K562 (cell line): ENCODE measurements at regions not wholly inside any gene's neighbourhood (a gene's known extent, or its start where the extent isn't known, plus 50 kb on each side); places are given as distances from the start of the nearest gene placed in this dataset.

Source experiments
- ATAC-seq: fragments of 200-7000 bp; cut with Tn5 transposase; 3 replicates; pipeline ENCODE4 v1.9.1; 2020; ENCODE audit warnings: moderate library complexity
- BruUV-seq: library from RNA; stranded (reverse); fragments of 400-500 nt; replicated peaks from 2 replicates; lab custom pipeline; 2021; lab: Mats Ljungman, UMichigan
- CTCF ChIA-PET: fragments of 300-600 bp; formaldehyde crosslinking; extraction: SDS; loops from one replicate; lab custom pipeline; 2021; ENCODE audit warnings: low intra/inter-chr PET ratio; lab: Yijun Ruan, JAX
- POLR2A ChIA-PET: fragments of 300-600, 350-650 bp; sonication (Branson Sonifier 250); formaldehyde crosslinking; extraction: SDS; loops from one replicate; lab custom pipeline; 2021; ENCODE audit warnings: antibody characterized with exemption, inconsistent platforms; lab: Yijun Ruan, JAX
- DNase-seq, 4 experiments: peaks; one replicate each; pipeline versions ENCODE4 v3.0.0 to v3.0.0-alpha.2; 2011 to 2018; ENCODE audit warnings: low spot score in 3 of 4, mixed read lengths in 3 of 4; ENCODE audit errors: extremely low read depth in 1 of 4
- FAIRE-seq: peaks from 2 replicates; lab custom pipeline; 2011; peaks lifted over from hg19 to GRCh38; lab: Jason Lieb, UNC
- H2AFZ ChIP-seq: 2 replicates; pipeline ENCODE4 v1.6.0; 2011; ENCODE audit warnings: low read depth, low read length, control low read depth, inconsistent platforms
- H3K27ac ChIP-seq: fragments of 200-600 bp; 3 replicates; pipeline ENCODE4 v1.8.0; 2011; ENCODE audit warnings: low read depth, mild to moderate bottlenecking, control low read depth, inconsistent platforms, low read length, moderate library complexity, mixed read lengths; ENCODE audit errors: extremely low read depth
- H3K27me3 ChIP-seq, 2 experiments: fragments of 300-600 bp in 1 of 2; 2 replicates in 1 of 2; 3 replicates in 1 of 2; pipeline versions ENCODE4 v1.6.0 to v1.8.0; 2011; ENCODE audit warnings: inconsistent platforms in 2 of 2, low read length in 2 of 2, mild to moderate bottlenecking in 1 of 2, mixed read lengths in 1 of 2, moderate library complexity in 1 of 2; ENCODE audit not compliant: control insufficient read depth in 2 of 2, insufficient read depth in 2 of 2
- H3K36me3 ChIP-seq: fragments of 300-600 bp; 3 replicates; pipeline ENCODE4 v1.8.0; 2011; ENCODE audit warnings: mild to moderate bottlenecking, low read length, inconsistent platforms; ENCODE audit not compliant: control insufficient read depth, insufficient read depth
- H3K4me1 ChIP-seq, 2 experiments: fragments of 200-600 bp in 1 of 2; replicated peaks in 1 of 2; 2 replicates in 1 of 2; 3 replicates in 1 of 2; pipeline versions ENCODE4 v1.5.1 to v1.8.0; 2011; ENCODE audit warnings: inconsistent platforms in 2 of 2, low read length in 2 of 2, mild to moderate bottlenecking in 1 of 2, mixed read lengths in 1 of 2, moderate library complexity in 1 of 2; ENCODE audit not compliant: control insufficient read depth in 2 of 2, insufficient read depth in 2 of 2
- H3K4me2 ChIP-seq: 2 replicates; pipeline ENCODE4 v1.6.1; 2011; ENCODE audit warnings: low read length, control low read depth, inconsistent platforms, mixed read lengths; ENCODE audit not compliant: insufficient read depth
- H3K4me3 ChIP-seq: fragments of 200-600 bp; sonication (generic), shearing (Covaris generic); 2 replicates; pipeline ENCODE4 v1.5.1; 2016; ENCODE audit warnings: control low read depth, inconsistent platforms
- H3K79me2 ChIP-seq: fragments of 200-600 bp; 3 replicates; pipeline ENCODE4 v1.8.0; 2011; ENCODE audit warnings: low read length, inconsistent platforms; ENCODE audit not compliant: control insufficient read depth, insufficient read depth
- H3K9ac ChIP-seq, 2 experiments: 2 replicates each; pipeline versions ENCODE4 v1.6.0 to v1.6.1; 2011; ENCODE audit warnings: low read depth in 2 of 2, low read length in 2 of 2, control low read depth in 1 of 2, inconsistent platforms in 1 of 2, mild to moderate bottlenecking in 1 of 2, mixed read lengths in 1 of 2; ENCODE audit not compliant: insufficient read depth in 1 of 2
- H3K9me1 ChIP-seq: one replicate; pipeline ENCODE4 v1.6.0; 2011; ENCODE audit warnings: inconsistent platforms, mild to moderate bottlenecking, low read length, moderate library complexity; ENCODE audit not compliant: control insufficient read depth, insufficient read depth
- H3K9me3 ChIP-seq: replicated peaks from 2 replicates; pipeline ENCODE4 v1.5.1; 2011; ENCODE audit warnings: low read depth, low read length, inconsistent platforms; ENCODE audit not compliant: control insufficient read depth, insufficient read depth
- H4K20me1 ChIP-seq: replicated peaks from 2 replicates; pipeline ENCODE4 v1.6.1; 2011; ENCODE audit warnings: low read length, inconsistent platforms, mixed read lengths; ENCODE audit not compliant: control insufficient read depth, insufficient read depth
- ARID2 ChIP-seq: fragments of 450-650 bp; IDR thresholded peaks from 2 replicates; pipeline ENCODE4 v1.6.1; 2017; ENCODE audit warnings: antibody characterized with exemption, mild to moderate bottlenecking
- CTCF ChIP-seq, 3 experiments: IDR thresholded peaks in 2 of 3; conservative IDR thresholded peaks in 1 of 3; 2 replicates each; pipeline ENCODE4 v1.5.1; 2011 to 2012; ENCODE audit warnings: low read length in 3 of 3, mild to moderate bottlenecking in 3 of 3, control low read depth in 2 of 3, improper control_type of control experiment in 1 of 3, inconsistent platforms in 1 of 3, low read depth in 1 of 3, mixed read lengths in 1 of 3, moderate library complexity in 1 of 3; ENCODE audit not compliant: insufficient read depth in 2 of 3
- EGR1 ChIP-seq: fragments of 450-650 bp; conservative IDR thresholded peaks from 2 replicates; pipeline ENCODE4 v1.6.1; 2017; ENCODE audit warnings: mild to moderate bottlenecking
- MAFK ChIP-seq: IDR thresholded peaks from 2 replicates; pipeline ENCODE4 v1.6.1; 2011; ENCODE audit warnings: low read length, improper control_type of control experiment
- NR2F6 ChIP-seq: fragments of 450-650 bp; formaldehyde crosslinking; IDR thresholded peaks from 2 replicates; pipeline ENCODE4 v1.4.0; 2020; ENCODE audit warnings: mild to moderate bottlenecking
- RAD21 ChIP-seq, 2 experiments: fragments of 250-450 bp in 1 of 2; fragments of 450-650 bp in 1 of 2; sonication (Bioruptor Pico) in 1 of 2; formaldehyde crosslinking in 1 of 2; IDR thresholded peaks in 1 of 2; conservative IDR thresholded peaks in 1 of 2; 2 replicates each; pipeline versions ENCODE4 v1.4.0 to v1.8.0; 2020 to 2022; ENCODE audit warnings: mild to moderate bottlenecking in 2 of 2, moderate library complexity in 1 of 2
- RBM39 ChIP-seq: fragments of 200-400 bp; formaldehyde crosslinking; optimal IDR thresholded peaks from 2 replicates; pipeline ENCODE3; 2018; ENCODE audit warnings: low read depth, low read length
- YY1 ChIP-seq, 3 experiments: IDR thresholded peaks; 2 replicates each; pipeline ENCODE4 v1.6.1; 2011; ENCODE audit warnings: low read length in 2 of 3, mild to moderate bottlenecking in 2 of 3, moderate library complexity in 2 of 3, borderline replicate concordance in 1 of 3, control low read depth in 1 of 3, low read depth in 1 of 3; ENCODE audit not compliant: insufficient read depth in 3 of 3, insufficient replicate concordance in 2 of 3, control insufficient read depth in 1 of 3, insufficient read length in 1 of 3; ENCODE audit errors: extremely low read depth in 1 of 3
- WGBS: fragments of 100-300 bp; shearing (Covaris generic); methylation state at CpG from one replicate; pipeline ENCODE4 v1.1.6; 2016; ENCODE audit warnings: low coverage, mixed read lengths; ENCODE audit not compliant: insufficient coverage; ENCODE audit errors: missing lambda C conversion rate; 5-methylcytosine and 5-hydroxymethylcytosine counted together
- in situ Hi-C: fragments of 300-500 bp; cut with MboI; formaldehyde crosslinking; loops from 4 replicates; pipeline ENCODE4 v1.15.0; 2018; ENCODE audit warnings: inconsistent platforms, mixed read lengths
- intact Hi-C: fragments of 100-400 bp; cut with micrococcal nuclease; formaldehyde crosslinking; loops from 2 replicates; pipeline ENCODE4 v1.14.2; 2022
- TF ChIP-seq, protein P1 (sequence below): fragments of 450-650 bp; IDR thresholded peaks from 2 replicates; pipeline ENCODE4 v1.7.0; 2016; ENCODE audit warnings: borderline replicate concordance
- TF ChIP-seq, protein P2 (sequence below): sonication (generic); formaldehyde crosslinking; IDR thresholded peaks from 2 replicates; pipeline ENCODE4 v1.8.1; 2023; ENCODE audit warnings: mild to moderate bottlenecking, missing genetic modification reagents

- Histone ChIP-seq H4K20me1 (no peaks in the 10 kb centered on the region), H3K9me3 (no peaks in the 10 kb centered on the region), H3K4me2 (no peak overlapping the region), H3K27me3 (no peaks in the 10 kb centered on the region), H3K4me1 (no peaks in the 10 kb centered on the region), H3K9ac (no peak overlapping the region), H3K79me2 (no peaks in the 10 kb centered on the region), H3K9me1 (no peaks in the 10 kb centered on the region), H2AFZ (no peak overlapping the region), H3K36me3 (no peaks in the 10 kb centered on the region), H3K4me3 (no peak overlapping the region), H3K27ac (no peak overlapping the region)
- CTCF ChIA-PET, result no interaction called here
- DNase-seq (peak in 1 of 4 experiments; percentile 36), FAIRE-seq (peak; percentile 71), ATAC-seq (peak; percentile 93)
- in situ Hi-C loops, result no loop called here
- 0% methylated on average over 3 of the region's 3 CpGs for WGBS
- POLR2A ChIA-PET, result no interaction called here
- no TSS peak for BruUV-seq
- TF ChIP-seq RAD21 (CRISPR knock-in tag; conservative IDR thresholded peaks at IDR 0.05 in 1 of 2, IDR thresholded peaks at IDR 0.05 in 1 of 2) (peak in 1 of 2 experiments; percentile 30; a peak in 1 of 4 replicates), NR2F6 (CRISPR knock-in tag) (no peak), YY1 (IDR thresholded peaks at IDR 0.05; ENCODE audit: borderline replicate concordance in 1 of 3, control insufficient read depth in 1 of 3, extremely low read depth in 1 of 3, insufficient read depth in 3 of 3, insufficient read length in 1 of 3, insufficient replicate concordance in 2 of 3, low read depth in 1 of 3, low read length in 2 of 3) (peak in 1 of 3 experiments; percentile 14), CTCF (IDR thresholded peaks at IDR 0.05 in 2 of 3, conservative IDR thresholded peaks at IDR 0.05 in 1 of 3; ENCODE audit: insufficient read depth in 2 of 3, low read depth in 1 of 3, low read length in 3 of 3) (peak; percentile 33 to 44 (median 38); a peak in 3 of 6 replicates), RBM39 (no peak), ARID2 (no peak), EGR1 (peak; percentile 85), MAFK (no peak)
- TF ChIP-seq, protein P1, sequence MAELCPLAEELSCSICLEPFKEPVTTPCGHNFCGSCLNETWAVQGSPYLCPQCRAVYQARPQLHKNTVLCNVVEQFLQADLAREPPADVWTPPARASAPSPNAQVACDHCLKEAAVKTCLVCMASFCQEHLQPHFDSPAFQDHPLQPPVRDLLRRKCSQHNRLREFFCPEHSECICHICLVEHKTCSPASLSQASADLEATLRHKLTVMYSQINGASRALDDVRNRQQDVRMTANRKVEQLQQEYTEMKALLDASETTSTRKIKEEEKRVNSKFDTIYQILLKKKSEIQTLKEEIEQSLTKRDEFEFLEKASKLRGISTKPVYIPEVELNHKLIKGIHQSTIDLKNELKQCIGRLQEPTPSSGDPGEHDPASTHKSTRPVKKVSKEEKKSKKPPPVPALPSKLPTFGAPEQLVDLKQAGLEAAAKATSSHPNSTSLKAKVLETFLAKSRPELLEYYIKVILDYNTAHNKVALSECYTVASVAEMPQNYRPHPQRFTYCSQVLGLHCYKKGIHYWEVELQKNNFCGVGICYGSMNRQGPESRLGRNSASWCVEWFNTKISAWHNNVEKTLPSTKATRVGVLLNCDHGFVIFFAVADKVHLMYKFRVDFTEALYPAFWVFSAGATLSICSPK, result no peak
- TF ChIP-seq, protein P2, sequence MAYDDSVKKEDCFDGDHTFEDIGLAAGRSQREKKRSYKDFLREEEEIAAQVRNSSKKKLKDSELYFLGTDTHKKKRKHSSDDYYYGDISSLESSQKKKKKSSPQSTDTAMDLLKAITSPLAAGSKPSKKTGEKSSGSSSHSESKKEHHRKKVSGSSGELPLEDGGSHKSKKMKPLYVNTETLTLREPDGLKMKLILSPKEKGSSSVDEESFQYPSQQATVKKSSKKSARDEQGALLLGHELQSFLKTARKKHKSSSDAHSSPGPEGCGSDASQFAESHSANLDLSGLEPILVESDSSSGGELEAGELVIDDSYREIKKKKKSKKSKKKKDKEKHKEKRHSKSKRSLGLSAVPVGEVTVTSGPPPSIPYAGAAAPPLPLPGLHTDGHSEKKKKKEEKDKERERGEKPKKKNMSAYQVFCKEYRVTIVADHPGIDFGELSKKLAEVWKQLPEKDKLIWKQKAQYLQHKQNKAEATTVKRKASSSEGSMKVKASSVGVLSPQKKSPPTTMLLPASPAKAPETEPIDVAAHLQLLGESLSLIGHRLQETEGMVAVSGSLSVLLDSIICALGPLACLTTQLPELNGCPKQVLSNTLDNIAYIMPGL (CRISPR knock-in tag), result no peak
- intact Hi-C loops, result loop anchor here (5.0 kb wide), 1 partner anchor 331 kb away; no protein-coding TSS in a partner anchor
These were observed 91.2 kb upstream of the FAM78B start for GRCh38 chr1:166258017-166258416.
